ENCODE measurements at regions not wholly inside any gene's neighbourhood (a gene's known extent, or its start where the extent isn't known, plus 50 kb on each side); places are given as distances from the start of the nearest gene placed in this dataset.

DNA sequence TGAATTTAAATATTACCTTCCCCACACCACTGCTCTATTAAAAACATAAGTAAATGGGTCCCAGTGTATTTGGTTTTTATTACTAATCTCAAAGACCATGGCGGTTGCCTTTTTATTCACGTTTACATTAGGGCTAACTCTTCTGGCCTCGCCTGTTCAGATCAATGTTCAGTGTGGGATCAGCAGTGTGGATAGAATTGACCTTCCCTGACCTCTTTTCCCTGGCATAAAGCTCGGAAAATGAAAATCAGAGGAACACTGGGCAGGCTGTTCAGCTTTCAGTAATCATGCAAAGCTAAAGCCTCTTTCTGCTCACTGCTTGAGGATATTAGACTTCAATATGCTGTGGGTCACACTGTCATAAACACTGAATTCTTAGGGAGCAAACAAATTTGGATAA lies 422.6 kb upstream of the ONECUT1 start:
- TF ChIP-seq, protein P1, sequence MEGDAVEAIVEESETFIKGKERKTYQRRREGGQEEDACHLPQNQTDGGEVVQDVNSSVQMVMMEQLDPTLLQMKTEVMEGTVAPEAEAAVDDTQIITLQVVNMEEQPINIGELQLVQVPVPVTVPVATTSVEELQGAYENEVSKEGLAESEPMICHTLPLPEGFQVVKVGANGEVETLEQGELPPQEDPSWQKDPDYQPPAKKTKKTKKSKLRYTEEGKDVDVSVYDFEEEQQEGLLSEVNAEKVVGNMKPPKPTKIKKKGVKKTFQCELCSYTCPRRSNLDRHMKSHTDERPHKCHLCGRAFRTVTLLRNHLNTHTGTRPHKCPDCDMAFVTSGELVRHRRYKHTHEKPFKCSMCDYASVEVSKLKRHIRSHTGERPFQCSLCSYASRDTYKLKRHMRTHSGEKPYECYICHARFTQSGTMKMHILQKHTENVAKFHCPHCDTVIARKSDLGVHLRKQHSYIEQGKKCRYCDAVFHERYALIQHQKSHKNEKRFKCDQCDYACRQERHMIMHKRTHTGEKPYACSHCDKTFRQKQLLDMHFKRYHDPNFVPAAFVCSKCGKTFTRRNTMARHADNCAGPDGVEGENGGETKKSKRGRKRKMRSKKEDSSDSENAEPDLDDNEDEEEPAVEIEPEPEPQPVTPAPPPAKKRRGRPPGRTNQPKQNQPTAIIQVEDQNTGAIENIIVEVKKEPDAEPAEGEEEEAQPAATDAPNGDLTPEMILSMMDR (IDR thresholded peaks at IDR 0.05): no peak
- TF ChIP-seq, protein P2, sequence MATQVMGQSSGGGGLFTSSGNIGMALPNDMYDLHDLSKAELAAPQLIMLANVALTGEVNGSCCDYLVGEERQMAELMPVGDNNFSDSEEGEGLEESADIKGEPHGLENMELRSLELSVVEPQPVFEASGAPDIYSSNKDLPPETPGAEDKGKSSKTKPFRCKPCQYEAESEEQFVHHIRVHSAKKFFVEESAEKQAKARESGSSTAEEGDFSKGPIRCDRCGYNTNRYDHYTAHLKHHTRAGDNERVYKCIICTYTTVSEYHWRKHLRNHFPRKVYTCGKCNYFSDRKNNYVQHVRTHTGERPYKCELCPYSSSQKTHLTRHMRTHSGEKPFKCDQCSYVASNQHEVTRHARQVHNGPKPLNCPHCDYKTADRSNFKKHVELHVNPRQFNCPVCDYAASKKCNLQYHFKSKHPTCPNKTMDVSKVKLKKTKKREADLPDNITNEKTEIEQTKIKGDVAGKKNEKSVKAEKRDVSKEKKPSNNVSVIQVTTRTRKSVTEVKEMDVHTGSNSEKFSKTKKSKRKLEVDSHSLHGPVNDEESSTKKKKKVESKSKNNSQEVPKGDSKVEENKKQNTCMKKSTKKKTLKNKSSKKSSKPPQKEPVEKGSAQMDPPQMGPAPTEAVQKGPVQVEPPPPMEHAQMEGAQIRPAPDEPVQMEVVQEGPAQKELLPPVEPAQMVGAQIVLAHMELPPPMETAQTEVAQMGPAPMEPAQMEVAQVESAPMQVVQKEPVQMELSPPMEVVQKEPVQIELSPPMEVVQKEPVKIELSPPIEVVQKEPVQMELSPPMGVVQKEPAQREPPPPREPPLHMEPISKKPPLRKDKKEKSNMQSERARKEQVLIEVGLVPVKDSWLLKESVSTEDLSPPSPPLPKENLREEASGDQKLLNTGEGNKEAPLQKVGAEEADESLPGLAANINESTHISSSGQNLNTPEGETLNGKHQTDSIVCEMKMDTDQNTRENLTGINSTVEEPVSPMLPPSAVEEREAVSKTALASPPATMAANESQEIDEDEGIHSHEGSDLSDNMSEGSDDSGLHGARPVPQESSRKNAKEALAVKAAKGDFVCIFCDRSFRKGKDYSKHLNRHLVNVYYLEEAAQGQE (IDR thresholded peaks at IDR 0.05; ENCODE audit: insufficient read depth in 1 of 2, low read depth in 2 of 2, low read length in 1 of 2): no peak
- no peak for TF ChIP-seq POLR2AphosphoS5 (IDR thresholded peaks at IDR 0.05; ENCODE audit: low read depth, low read length)
- no peak for TF ChIP-seq TCF7L2 (IDR thresholded peaks at IDR 0.05; ENCODE audit: low read depth, low read length)
- no peak for TF ChIP-seq SIN3A (IDR thresholded peaks at IDR 0.05; ENCODE audit: borderline replicate concordance, insufficient read depth, low read depth, low read length)
